H1 (cell line): ENCODE measurements at regions not wholly inside any gene's neighbourhood (a gene's known extent, or its start where the extent isn't known, plus 50 kb on each side); places are given as distances from the start of the nearest gene placed in this dataset.

Source experiments
- CHD7 ChIP-seq: fragments of 300-600 bp; sonication (generic); IDR thresholded peaks from 2 replicates; pipeline ENCODE4 v1.7.1; 2012; ENCODE audit warnings: low read length, moderate library complexity, mild to moderate bottlenecking, inconsistent platforms; ENCODE audit not compliant: insufficient replicate concordance
- TAF7 ChIP-seq: optimal IDR thresholded peaks from 2 replicates; pipeline ENCODE3; 2011; ENCODE audit warnings: low read depth, mild to moderate bottlenecking, inconsistent platforms, low read length, moderate library complexity, borderline replicate concordance
- TBP ChIP-seq: IDR thresholded peaks from 2 replicates; pipeline ENCODE4 v1.6.1; 2011; ENCODE audit warnings: low read depth, low read length, improper control_type of control experiment

DNA sequence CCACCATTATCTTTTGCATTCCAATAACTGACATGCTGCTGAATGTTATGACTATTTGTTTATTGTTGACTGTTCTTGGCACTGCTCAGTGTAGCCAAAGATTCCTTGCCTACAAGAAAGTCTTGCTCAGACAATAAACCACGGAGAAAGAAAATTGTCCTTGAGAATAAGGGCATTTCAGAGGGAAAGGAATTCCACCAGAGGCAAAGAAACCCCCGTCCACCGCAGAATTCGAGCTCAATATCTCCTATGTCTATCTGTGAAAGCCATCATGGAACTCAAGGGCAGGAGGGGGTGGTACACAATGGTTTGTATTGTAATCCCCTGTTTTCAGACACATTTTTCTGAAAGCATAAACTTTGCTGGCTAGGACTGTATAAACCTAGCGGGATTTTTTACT lies 70.3 kb upstream of the ADAMTS16 start (continued):
- TF ChIP-seq CHD7, result no peak
- no peak for TF ChIP-seq TBP
- no peak for TF ChIP-seq TAF7
